ENCODE measurements at regions not wholly inside any gene's neighbourhood (a gene's known extent, or its start where the extent isn't known, plus 50 kb on each side); places are given as distances from the start of the nearest gene placed in this dataset.

DNA sequence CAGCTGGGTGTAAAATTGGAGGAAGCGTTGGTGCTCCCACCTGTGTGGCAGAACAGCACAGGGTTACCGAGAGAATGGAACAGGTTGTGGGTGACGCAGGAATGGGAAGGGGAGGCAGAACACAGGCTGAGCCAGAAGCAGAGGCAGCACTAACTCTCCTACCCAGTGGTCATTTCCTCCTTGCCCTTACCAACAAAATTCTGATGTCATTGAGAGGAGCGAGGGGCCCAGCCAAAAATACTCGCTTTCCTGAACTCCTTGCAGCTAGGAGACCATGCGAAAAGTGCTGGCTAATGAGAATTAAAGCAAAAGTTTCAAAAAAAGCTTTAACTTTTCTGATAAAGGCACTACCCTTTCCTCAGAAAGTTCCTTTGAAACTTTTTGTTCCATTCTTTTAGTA is 54.4 kb upstream of the HMGA2 start:
- H3K9me3 ChIP-seq (ENCODE audit: insufficient read depth, low read depth, low read length) = no peaks in the 10 kb centered on the region
- Mint-ChIP-seq H3K4me1 (ENCODE audit: low read depth, unreplicated experiment) (no peaks in the 10 kb centered on the region), H3K27me3 (ENCODE audit: low read depth, unreplicated experiment) (peaks cover 3% of the 10 kb centered on the region), H3K27ac (ENCODE audit: unreplicated experiment) (no peak overlapping the region), H3K9me3 (ENCODE audit: unreplicated experiment) (peaks cover 2% of the 10 kb centered on the region), H3K36me3 (ENCODE audit: low read depth, unreplicated experiment) (no peaks in the 10 kb centered on the region), H3K4me3 (ENCODE audit: unreplicated experiment) (no peak overlapping the region)
- H3K27me3 ChIP-seq (ENCODE audit: insufficient read depth, low read length) = no peaks in the 10 kb centered on the region
- TF ChIP-seq, protein P1, sequence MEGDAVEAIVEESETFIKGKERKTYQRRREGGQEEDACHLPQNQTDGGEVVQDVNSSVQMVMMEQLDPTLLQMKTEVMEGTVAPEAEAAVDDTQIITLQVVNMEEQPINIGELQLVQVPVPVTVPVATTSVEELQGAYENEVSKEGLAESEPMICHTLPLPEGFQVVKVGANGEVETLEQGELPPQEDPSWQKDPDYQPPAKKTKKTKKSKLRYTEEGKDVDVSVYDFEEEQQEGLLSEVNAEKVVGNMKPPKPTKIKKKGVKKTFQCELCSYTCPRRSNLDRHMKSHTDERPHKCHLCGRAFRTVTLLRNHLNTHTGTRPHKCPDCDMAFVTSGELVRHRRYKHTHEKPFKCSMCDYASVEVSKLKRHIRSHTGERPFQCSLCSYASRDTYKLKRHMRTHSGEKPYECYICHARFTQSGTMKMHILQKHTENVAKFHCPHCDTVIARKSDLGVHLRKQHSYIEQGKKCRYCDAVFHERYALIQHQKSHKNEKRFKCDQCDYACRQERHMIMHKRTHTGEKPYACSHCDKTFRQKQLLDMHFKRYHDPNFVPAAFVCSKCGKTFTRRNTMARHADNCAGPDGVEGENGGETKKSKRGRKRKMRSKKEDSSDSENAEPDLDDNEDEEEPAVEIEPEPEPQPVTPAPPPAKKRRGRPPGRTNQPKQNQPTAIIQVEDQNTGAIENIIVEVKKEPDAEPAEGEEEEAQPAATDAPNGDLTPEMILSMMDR (IDR thresholded peaks at IDR 0.05; ENCODE audit: insufficient read depth, low read depth, low read length) = no peak
- TF ChIP-seq EZH2 (IDR thresholded peaks at IDR 0.05; ENCODE audit: insufficient read depth, low read length) = no peak
- H3K4me2 ChIP-seq (ENCODE audit: low read length) = no peak overlapping the region
- FAIRE-seq (no peak), DNase-seq (ENCODE audit: low read depth) (no peak)
- no peak overlapping the region for H3K27ac ChIP-seq (ENCODE audit: low read depth, low read length)
- H3K79me2 ChIP-seq (ENCODE audit: insufficient read depth, low read length) = no peaks in the 10 kb centered on the region
- H4K20me1 ChIP-seq (ENCODE audit: insufficient read depth, low read length) = no peaks in the 10 kb centered on the region
- no peak overlapping the region for H3K9ac ChIP-seq (ENCODE audit: low read length)
- H2AFZ ChIP-seq (ENCODE audit: low read depth, low read length) = no peak overlapping the region
- H3K4me1 ChIP-seq (ENCODE audit: insufficient read depth, low read length) = no peaks in the 10 kb centered on the region
- no peaks in the 10 kb centered on the region for H3K36me3 ChIP-seq (ENCODE audit: insufficient read depth, low read length)
- no peak overlapping the region for H3K4me3 ChIP-seq (ENCODE audit: insufficient read depth, low read depth, low read length)

Measured in astrocyte (in vitro differentiated cells and primary cell).